GM12878 (cell line): ENCODE measurements at regions not wholly inside any gene's neighbourhood (a gene's known extent, or its start where the extent isn't known, plus 50 kb on each side); places are given as distances from the start of the nearest gene placed in this dataset.

Source experiments
- CTCF ChIP-seq, 3 experiments: IDR thresholded peaks in 2 of 3; conservative IDR thresholded peaks in 1 of 3; 2 replicates each; pipeline ENCODE4 v1.5.1; 2011; ENCODE audit warnings: low read depth in 3 of 3, low read length in 3 of 3, mild to moderate bottlenecking in 3 of 3, control low read depth in 2 of 3, moderate library complexity in 2 of 3, inconsistent platforms in 1 of 3, mixed read lengths in 1 of 3; ENCODE audit not compliant: control insufficient read depth in 2 of 3, insufficient read depth in 1 of 3; ENCODE audit errors: extremely low read depth in 1 of 3
- EZH2 ChIP-seq: IDR thresholded peaks from 2 replicates; pipeline ENCODE4 v1.6.1; 2012; ENCODE audit warnings: low read depth, mild to moderate bottlenecking, control low read depth, inconsistent platforms, low read length, borderline replicate concordance; ENCODE audit not compliant: control insufficient read depth
- NFYB ChIP-seq: IDR thresholded peaks from 2 replicates; pipeline ENCODE4 v1.6.1; 2011; ENCODE audit warnings: low read depth, mild to moderate bottlenecking, low read length, improper control_type of control experiment, moderate library complexity; ENCODE audit not compliant: insufficient read depth
- POLR2A ChIP-seq: IDR thresholded peaks from 2 replicates; pipeline ENCODE4 v1.6.1; 2011; ENCODE audit warnings: low read depth, mild to moderate bottlenecking, low read length
- POLR2AphosphoS5 ChIP-seq: IDR thresholded peaks from 2 replicates; pipeline ENCODE4 v1.6.1; 2011; ENCODE audit warnings: mild to moderate bottlenecking, low read length, inconsistent platforms
- RBBP5 ChIP-seq: fragments of 200-600 bp; sonication (generic); conservative IDR thresholded peaks from 2 replicates; pipeline ENCODE4 v1.6.1; 2016
- RCOR1 ChIP-seq: conservative IDR thresholded peaks from 2 replicates; pipeline ENCODE4 v1.6.1; 2012; ENCODE audit warnings: low read depth, low read length, improper control_type of control experiment

- TF ChIP-seq CTCF (IDR thresholded peaks at IDR 0.05 in 2 of 3, conservative IDR thresholded peaks at IDR 0.05 in 1 of 3; ENCODE audit: control insufficient read depth in 2 of 3, extremely low read depth in 1 of 3, insufficient read depth in 1 of 3, low read depth in 3 of 3, low read length in 3 of 3) (no peak), NFYB (no peak), POLR2AphosphoS5 (no peak), RBBP5 (no peak), RCOR1 (no peak), EZH2 (no peak), POLR2A (no peak)
Observed at GRCh38 chr13:50334115-50334778, 319.0 kb downstream of the KCNRG start.
